H9 (cell line): ENCODE measurements at regions not wholly inside any gene's neighbourhood (a gene's known extent, or its start where the extent isn't known, plus 50 kb on each side); places are given as distances from the start of the nearest gene placed in this dataset.

Experiments used
- DNase-seq: peaks from one replicate; pipeline ENCODE4 v3.0.0-alpha.2; 2017
- H2AFZ ChIP-seq: one replicate; pipeline ENCODE4 v1.6.1; 2013; ENCODE audit warnings: mild to moderate bottlenecking, low read length, control low read depth, moderate library complexity
- H2AK5ac ChIP-seq: 2 replicates; pipeline ENCODE4 v1.6.1; 2013; ENCODE audit warnings: low read length, control low read depth, mixed read lengths; ENCODE audit not compliant: insufficient read length
- H2BK120ac ChIP-seq: one replicate; pipeline ENCODE4 v1.6.1; 2013; ENCODE audit warnings: low read depth, mild to moderate bottlenecking, low read length, control low read depth, inconsistent platforms; ENCODE audit not compliant: poor library complexity, severe bottlenecking
- H2BK12ac ChIP-seq: 2 replicates; pipeline ENCODE4 v1.6.1; 2013; ENCODE audit warnings: low read length, control low read depth, mixed read lengths, low read depth; ENCODE audit not compliant: insufficient read length
- H2BK15ac ChIP-seq: 2 replicates; pipeline ENCODE4 v1.6.1; 2013; ENCODE audit warnings: low read depth, low read length, control low read depth
- H2BK20ac ChIP-seq: one replicate; pipeline ENCODE4 v1.6.1; 2013; ENCODE audit warnings: low read depth, mild to moderate bottlenecking, low read length, control low read depth, inconsistent platforms; ENCODE audit not compliant: poor library complexity, severe bottlenecking
- H2BK5ac ChIP-seq: 2 replicates; pipeline ENCODE4 v1.6.1; 2013; ENCODE audit warnings: low read length, control low read depth, mixed read lengths; ENCODE audit not compliant: insufficient read length
- H3K14ac ChIP-seq: 2 replicates; pipeline ENCODE4 v1.6.1; 2013; ENCODE audit warnings: low read length, control low read depth; ENCODE audit not compliant: insufficient read depth
- H3K18ac ChIP-seq: 2 replicates; pipeline ENCODE4 v1.6.1; 2013; ENCODE audit warnings: low read depth, mild to moderate bottlenecking, mixed read lengths, low read length, control low read depth; ENCODE audit not compliant: insufficient read length
- H3K23ac ChIP-seq: 2 replicates; pipeline ENCODE4 v1.6.1; 2013; ENCODE audit warnings: low read length, control low read depth, mixed read lengths, low read depth; ENCODE audit not compliant: insufficient read length
- H3K23me2 ChIP-seq: 2 replicates; pipeline ENCODE4 v1.6.1; 2013; ENCODE audit warnings: low read depth, mild to moderate bottlenecking, mixed read lengths, low read length, control low read depth; ENCODE audit not compliant: insufficient read length, poor library complexity, severe bottlenecking
- H3K27ac ChIP-seq: 2 replicates; pipeline ENCODE4 v1.5.1; 2013; ENCODE audit warnings: low read length, control low read depth, mixed read lengths, low read depth; ENCODE audit not compliant: insufficient read length
- H3K27me3 ChIP-seq: 2 replicates; pipeline ENCODE4 v1.6.1; 2013; ENCODE audit warnings: low read length, control low read depth, inconsistent platforms; ENCODE audit not compliant: insufficient read depth
- H3K4ac ChIP-seq: 2 replicates; pipeline ENCODE4 v1.6.1; 2013; ENCODE audit warnings: low read depth, mild to moderate bottlenecking, control low read depth, inconsistent platforms, low read length, moderate library complexity
- H3K4me1 ChIP-seq: 2 replicates; pipeline ENCODE4 v1.6.1; 2013; ENCODE audit warnings: low read length, control low read depth, inconsistent platforms; ENCODE audit not compliant: insufficient read depth
- H3K4me2 ChIP-seq: 2 replicates; pipeline ENCODE4 v1.6.1; 2013; ENCODE audit warnings: low read length, control low read depth, mixed read lengths; ENCODE audit not compliant: insufficient read length, insufficient read depth
- H3K56ac ChIP-seq: 2 replicates; pipeline ENCODE4 v1.6.1; 2013; ENCODE audit warnings: low read depth, mild to moderate bottlenecking, mixed read lengths, low read length, control low read depth; ENCODE audit not compliant: insufficient read length
- H3K79me1 ChIP-seq: 2 replicates; pipeline ENCODE4 v1.6.1; 2013; ENCODE audit warnings: low read depth, mild to moderate bottlenecking, moderate library complexity, low read length, control low read depth, inconsistent platforms; ENCODE audit not compliant: insufficient read depth, poor library complexity, severe bottlenecking
- H3K79me2 ChIP-seq: 2 replicates; pipeline ENCODE4 v1.6.1; 2013; ENCODE audit warnings: low read length, control low read depth, inconsistent platforms; ENCODE audit not compliant: insufficient read depth
- H3K9ac ChIP-seq: 2 replicates; pipeline ENCODE4 v1.6.1; 2013; ENCODE audit warnings: low read length, control low read depth, mixed read lengths; ENCODE audit not compliant: insufficient read length; ENCODE audit errors: extremely low read depth
- H3K9me3 ChIP-seq: one replicate; pipeline ENCODE4 v1.6.1; 2013; ENCODE audit warnings: low read depth, low read length, inconsistent platforms; ENCODE audit not compliant: control insufficient read depth
- H3T11ph ChIP-seq: one replicate; pipeline ENCODE4 v1.6.1; 2013; ENCODE audit warnings: mild to moderate bottlenecking, low read length, control low read depth, inconsistent platforms
- H4K20me1 ChIP-seq: one replicate; pipeline ENCODE4 v1.6.1; 2013; ENCODE audit not compliant: control insufficient read depth, insufficient read length, insufficient read depth
- H4K5ac ChIP-seq: 2 replicates; pipeline ENCODE4 v1.6.1; 2013; ENCODE audit warnings: low read depth, mild to moderate bottlenecking, mixed read lengths, low read length, control low read depth; ENCODE audit not compliant: insufficient read length
- H4K8ac ChIP-seq: replicated peaks from 2 replicates; pipeline ENCODE4 v1.6.1; 2013; ENCODE audit warnings: low read length, control low read depth, mixed read lengths, low read depth; ENCODE audit not compliant: insufficient read length
- H4K91ac ChIP-seq: 2 replicates; pipeline ENCODE4 v1.6.1; 2013; ENCODE audit warnings: low read depth, mild to moderate bottlenecking, moderate library complexity, mixed read lengths, low read length, control low read depth; ENCODE audit not compliant: insufficient read length
- H3K27ac Mint-ChIP-seq, 3 experiments: 2 replicates in 2 of 3; 3 replicates in 1 of 3; pipeline ENCODE4 v1.8.0; 2020 to 2021; ENCODE audit warnings: mixed read lengths in 3 of 3, mild to moderate bottlenecking in 1 of 3, moderate library complexity in 1 of 3
- H3K27me3 Mint-ChIP-seq: 2 replicates; pipeline ENCODE4 v1.8.0; 2021; ENCODE audit warnings: low read depth, mild to moderate bottlenecking, moderate library complexity, mixed read lengths
- H3K36me3 Mint-ChIP-seq, 3 experiments: 2 replicates in 2 of 3; 3 replicates in 1 of 3; pipeline ENCODE4 v1.8.0; 2020 to 2021; ENCODE audit warnings: low read depth in 3 of 3, mixed read lengths in 3 of 3; ENCODE audit not compliant: insufficient read depth in 1 of 3
- H3K4me1 Mint-ChIP-seq, 2 experiments: 2 replicates each; pipeline ENCODE4 v1.8.0; 2020; ENCODE audit warnings: mixed read lengths in 2 of 2
- H3K4me3 Mint-ChIP-seq, 2 experiments: 2 replicates in 1 of 2; 3 replicates in 1 of 2; pipeline ENCODE4 v1.8.0; 2020 to 2021; ENCODE audit warnings: mild to moderate bottlenecking in 2 of 2, mixed read lengths in 2 of 2, moderate library complexity in 1 of 2
- H3K9me3 Mint-ChIP-seq, 2 experiments: 2 replicates in 1 of 2; 3 replicates in 1 of 2; pipeline ENCODE4 v1.8.0; 2020; ENCODE audit warnings: mild to moderate bottlenecking in 2 of 2, mixed read lengths in 2 of 2, moderate library complexity in 1 of 2
- WGBS: extraction: QIAGEN DNeasy Blood & Tissue Kit; methylation state at CpG from one replicate; pipeline ENCODE4 v1.1.7; 2013; ENCODE audit warnings: missing lambda C conversion rate, low lambda C conversion rate, mixed read lengths; ENCODE audit not compliant: insufficient read length; ENCODE audit errors: extremely low coverage; 5-methylcytosine and 5-hydroxymethylcytosine counted together
- TF ChIP-seq, protein P1 (sequence below): fragments of 200-600 bp; sonication (generic); conservative IDR thresholded peaks from 3 replicates; pipeline ENCODE4 v1.8.0; 2021; ENCODE audit warnings: antibody characterized with exemption, mild to moderate bottlenecking

DNA sequence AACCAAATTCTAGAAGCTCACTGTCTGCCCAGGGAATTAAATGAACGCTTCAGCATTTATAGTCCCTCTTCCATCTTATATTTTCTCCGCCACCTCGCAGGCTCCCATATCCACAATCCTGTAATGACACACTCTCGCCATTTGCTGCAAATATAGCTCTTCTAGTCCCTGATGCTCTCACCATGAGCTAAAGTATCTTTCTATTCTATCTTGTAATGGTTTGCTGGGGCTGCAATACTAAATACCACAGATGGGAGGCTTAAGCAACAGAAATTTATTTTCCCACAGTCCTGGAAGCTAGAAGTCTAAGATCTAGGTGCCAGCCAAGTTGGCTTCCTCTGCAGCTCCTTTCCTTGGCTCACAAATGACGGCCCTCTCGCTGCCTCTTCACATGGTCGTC is 106.9 kb upstream of the NPHP3 start:
- Mint-ChIP-seq H3K4me3 (no peak overlapping the region), H3K4me1 (peaks cover 0 to 2% of the 10 kb centered on the region in 2 experiments; a peak in 1 of 4 replicates), H3K27ac (no peak overlapping the region), H3K27me3 (no peaks in the 10 kb centered on the region), H3K9me3 (no peaks in the 10 kb centered on the region), H3K36me3 (no peaks in the 10 kb centered on the region)
- no peak overlapping the region for H2AFZ ChIP-seq
- H2BK120ac ChIP-seq: no peak overlapping the region
- H4K8ac ChIP-seq: no peak overlapping the region
- no peaks in the 10 kb centered on the region for H3K79me2 ChIP-seq
- no peak overlapping the region for H3T11ph ChIP-seq
- H3K4me1 ChIP-seq: no peaks in the 10 kb centered on the region; the same call in 1 of the 2 replicates
- no peak overlapping the region for H2BK5ac ChIP-seq
- H3K27ac ChIP-seq: no peak overlapping the region
- no peaks in the 10 kb centered on the region for H3K23me2 ChIP-seq
- H4K91ac ChIP-seq: no peak overlapping the region
- no peak overlapping the region for H4K5ac ChIP-seq
- H3K27me3 ChIP-seq: no peaks in the 10 kb centered on the region
- no peak overlapping the region for H3K9ac ChIP-seq
- no peak overlapping the region for H3K4ac ChIP-seq
- H2BK15ac ChIP-seq: no peak overlapping the region
- H3K79me1 ChIP-seq: no peaks in the 10 kb centered on the region
- H3K56ac ChIP-seq: no peak overlapping the region
- TF ChIP-seq, protein P1, sequence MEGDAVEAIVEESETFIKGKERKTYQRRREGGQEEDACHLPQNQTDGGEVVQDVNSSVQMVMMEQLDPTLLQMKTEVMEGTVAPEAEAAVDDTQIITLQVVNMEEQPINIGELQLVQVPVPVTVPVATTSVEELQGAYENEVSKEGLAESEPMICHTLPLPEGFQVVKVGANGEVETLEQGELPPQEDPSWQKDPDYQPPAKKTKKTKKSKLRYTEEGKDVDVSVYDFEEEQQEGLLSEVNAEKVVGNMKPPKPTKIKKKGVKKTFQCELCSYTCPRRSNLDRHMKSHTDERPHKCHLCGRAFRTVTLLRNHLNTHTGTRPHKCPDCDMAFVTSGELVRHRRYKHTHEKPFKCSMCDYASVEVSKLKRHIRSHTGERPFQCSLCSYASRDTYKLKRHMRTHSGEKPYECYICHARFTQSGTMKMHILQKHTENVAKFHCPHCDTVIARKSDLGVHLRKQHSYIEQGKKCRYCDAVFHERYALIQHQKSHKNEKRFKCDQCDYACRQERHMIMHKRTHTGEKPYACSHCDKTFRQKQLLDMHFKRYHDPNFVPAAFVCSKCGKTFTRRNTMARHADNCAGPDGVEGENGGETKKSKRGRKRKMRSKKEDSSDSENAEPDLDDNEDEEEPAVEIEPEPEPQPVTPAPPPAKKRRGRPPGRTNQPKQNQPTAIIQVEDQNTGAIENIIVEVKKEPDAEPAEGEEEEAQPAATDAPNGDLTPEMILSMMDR: no peak
- H2BK20ac ChIP-seq: no peak overlapping the region
- no peak for DNase-seq
- no peak overlapping the region for H3K23ac ChIP-seq
- H3K14ac ChIP-seq: no peak overlapping the region
- no peak overlapping the region for H3K4me2 ChIP-seq
- H4K20me1 ChIP-seq: no peaks in the 10 kb centered on the region
- no peak overlapping the region for H2BK12ac ChIP-seq
- H3K9me3 ChIP-seq: no peaks in the 10 kb centered on the region
- no peak overlapping the region for H3K18ac ChIP-seq
- WGBS: no CpG with 5 or more reads among the region's 7 CpGs
- H2AK5ac ChIP-seq: no peak overlapping the region
